ENCODE measurements at regions not wholly inside any gene's neighbourhood (a gene's known extent, or its start where the extent isn't known, plus 50 kb on each side); places are given as distances from the start of the nearest gene placed in this dataset.
A peak's percentile ranks its signal among the peaks of the same experiment; 100 is the strongest.

- no peak for DNase-seq (ENCODE audit: low spot score)
These were observed 400.2 kb upstream of the SGCD start for GRCh38 chr5:155926766-155927165.

GRCh38 chr5:155929112-155929511 lies 397.9 kb upstream of the SGCD start:
- no peak for DNase-seq (ENCODE audit: low spot score)

- DNase-seq (ENCODE audit: low spot score) = no peak
These were observed 392.0 kb upstream of the SGCD start for GRCh38 chr5:155934964-155935363.

GRCh38 chr5:155935723-155936122 lies 391.2 kb upstream of the SGCD start:
- no peak for DNase-seq (ENCODE audit: low spot score)

- DNase-seq (ENCODE audit: low spot score) = no peak
These were observed 390.2 kb upstream of the SGCD start for GRCh38 chr5:155936520-155937406.

- no peak for DNase-seq (ENCODE audit: low spot score)
These were observed 388.9 kb upstream of the SGCD start for GRCh38 chr5:155938051-155938450.

GRCh38 chr5:155941340-155941739 lies 385.6 kb upstream of the SGCD start:
- no peak for DNase-seq (ENCODE audit: low spot score)

- DNase-seq (ENCODE audit: low spot score) = peak; percentile 15
These were observed 383.2 kb upstream of the SGCD start for GRCh38 chr5:155943516-155944407.

- DNase-seq (ENCODE audit: low spot score) = no peak
These were observed 379.4 kb upstream of the SGCD start for GRCh38 chr5:155947394-155948062.

GRCh38 chr5:155948576-155948975 lies 378.4 kb upstream of the SGCD start:
- DNase-seq (ENCODE audit: low spot score) = no peak

- DNase-seq (ENCODE audit: low spot score) = no peak
These were observed 374.4 kb upstream of the SGCD start for GRCh38 chr5:155952486-155953089.

GRCh38 chr5:155953335-155953734 lies 373.6 kb upstream of the SGCD start:
- DNase-seq (ENCODE audit: low spot score) = no peak

- no peak for DNase-seq (ENCODE audit: low spot score)
These were observed 372.1 kb upstream of the SGCD start for GRCh38 chr5:155954701-155955445.

GRCh38 chr5:155957884-155958283 lies 369.1 kb upstream of the SGCD start:
- DNase-seq (ENCODE audit: low spot score) = no peak

- DNase-seq (ENCODE audit: low spot score) = no peak
These were observed 367.9 kb upstream of the SGCD start for GRCh38 chr5:155959082-155959481.

GRCh38 chr5:155960177-155960576 lies 366.8 kb upstream of the SGCD start:
- no peak for DNase-seq (ENCODE audit: low spot score)

- no peak for DNase-seq (ENCODE audit: low spot score)
These were observed 357.4 kb upstream of the SGCD start for GRCh38 chr5:155969537-155969936.

GRCh38 chr5:155974369-155974768 lies 352.6 kb upstream of the SGCD start:
- no peak for DNase-seq (ENCODE audit: low spot score)

- DNase-seq (ENCODE audit: low spot score) = no peak
These were observed 348.1 kb upstream of the SGCD start for GRCh38 chr5:155978850-155979249.

- DNase-seq (ENCODE audit: low spot score) = no peak
These were observed 344.6 kb upstream of the SGCD start for GRCh38 chr5:155982354-155982753.

- DNase-seq (ENCODE audit: low spot score) = no peak
These were observed 343.0 kb upstream of the SGCD start for GRCh38 chr5:155983954-155984353.

All from CD4-positive, alpha-beta T cell treated with Interleukin-2 at 100 ng/mL for 4 hours (primary cell).